HEK293 (cell line): ENCODE measurements at regions not wholly inside any gene's neighbourhood (a gene's known extent, or its start where the extent isn't known, plus 50 kb on each side); places are given as distances from the start of the nearest gene placed in this dataset.

ENCODE experiments used
- CTCF ChIA-PET: fragments of 350-600 bp; formaldehyde crosslinking; extraction: SDS; loops from one replicate; lab custom pipeline; 2021; ENCODE audit warnings: antibody characterized with exemption; lab: Yijun Ruan, JAX
- POLR2A ChIA-PET: fragments of 300-600 bp; formaldehyde crosslinking; extraction: SDS; loops from one replicate; lab custom pipeline; 2020; ENCODE audit warnings: antibody characterized with exemption, inconsistent platforms; lab: Yijun Ruan, JAX
- H3K27ac ChIP-seq: fragments of 200-500 bp; sonication (Bioruptor generic); 2 replicates; pipeline ENCODE4 v1.5.1; 2014; ENCODE audit warnings: low read depth, low read length, control low read depth, inconsistent platforms; ENCODE audit errors: extremely low read depth
- H3K36me3 ChIP-seq, 2 experiments: fragments of 200-500 bp in 1 of 2; sonication (Bioruptor generic) in 1 of 2; 1 replicate in 1 of 2; 2 replicates in 1 of 2; pipeline ENCODE4 v1.5.1; 2014 to 2017; ENCODE audit warnings: inconsistent platforms in 2 of 2, low read length in 2 of 2; ENCODE audit not compliant: control insufficient read depth in 2 of 2, insufficient read depth in 1 of 2
- H3K4me1 ChIP-seq: fragments of 200-500 bp; sonication (Bioruptor generic); 2 replicates; pipeline ENCODE4 v1.5.1; 2014; ENCODE audit warnings: mild to moderate bottlenecking, low read length, inconsistent platforms; ENCODE audit not compliant: control insufficient read depth, insufficient read depth
- H3K4me3 ChIP-seq: 2 replicates; pipeline ENCODE4 v1.5.1; 2011; ENCODE audit warnings: low read depth, mild to moderate bottlenecking, control low read depth, low read length, moderate library complexity
- H3K9me3 ChIP-seq: fragments of 200-500 bp; sonication (Bioruptor generic); 2 replicates; pipeline ENCODE4 v1.5.1; 2014; ENCODE audit warnings: low read depth, low read length, inconsistent platforms; ENCODE audit not compliant: control insufficient read depth, insufficient read depth
- BCL6B ChIP-seq: fragments of 450-650 bp; formaldehyde crosslinking; IDR thresholded peaks from 2 replicates; pipeline ENCODE4 v1.5.1; 2017; ENCODE audit warnings: missing biosample characterization, missing genetic modification characterization
- GLI2 ChIP-seq: fragments of 450-650 bp; formaldehyde crosslinking; IDR thresholded peaks from 2 replicates; pipeline ENCODE4; 2017; ENCODE audit warnings: missing biosample characterization, missing genetic modification characterization, low read depth, borderline replicate concordance
- HOXC10 ChIP-seq: sonication (generic); formaldehyde crosslinking; IDR thresholded peaks from 2 replicates; pipeline ENCODE4 v1.8.1; 2023; ENCODE audit warnings: mild to moderate bottlenecking, missing genetic modification reagents
- KLF10 ChIP-seq: fragments of 450-650 bp; IDR thresholded peaks from 2 replicates; pipeline ENCODE4 v1.5.1; 2018; ENCODE audit warnings: missing biosample characterization, mild to moderate bottlenecking, missing genetic modification characterization
- KLF9 ChIP-seq: fragments of 450-650 bp; formaldehyde crosslinking; IDR thresholded peaks from 2 replicates; pipeline ENCODE4 v1.5.1; 2016; ENCODE audit warnings: missing biosample characterization, missing genetic modification characterization, low read depth
- PRDM4 ChIP-seq: fragments of 450-650 bp; formaldehyde crosslinking; IDR thresholded peaks from 2 replicates; pipeline ENCODE4 v1.5.1; 2017; ENCODE audit warnings: missing biosample characterization, missing genetic modification characterization
- ZBTB1 ChIP-seq: fragments of 450-650 bp; formaldehyde crosslinking; IDR thresholded peaks from 2 replicates; pipeline ENCODE4 v1.5.1; 2016; ENCODE audit warnings: missing biosample characterization, missing genetic modification characterization
- ZBTB20 ChIP-seq: fragments of 450-650 bp; formaldehyde crosslinking; IDR thresholded peaks from 2 replicates; pipeline ENCODE4 v1.5.1; 2016; ENCODE audit warnings: missing biosample characterization, missing genetic modification characterization
- ZBTB8A ChIP-seq: fragments of 450-650 bp; formaldehyde crosslinking; IDR thresholded peaks from 2 replicates; pipeline ENCODE4 v1.5.1; 2016; ENCODE audit warnings: missing biosample characterization, missing genetic modification characterization
- ZNF184 ChIP-seq: fragments of 450-650 bp; IDR thresholded peaks from 2 replicates; pipeline ENCODE4 v1.5.1; 2018; ENCODE audit warnings: missing biosample characterization, mild to moderate bottlenecking, missing genetic modification characterization
- ZNF266 ChIP-seq: fragments of 450-650 bp; formaldehyde crosslinking; IDR thresholded peaks from 2 replicates; pipeline ENCODE4 v1.5.1; 2016; ENCODE audit warnings: missing biosample characterization, missing genetic modification characterization, low read depth
- ZNF274 ChIP-seq, 2 experiments: fragments of 200-500 bp in 1 of 2; fragments of 450-650 bp in 1 of 2; sonication (Bioruptor generic) in 1 of 2; formaldehyde crosslinking in 1 of 2; IDR thresholded peaks; 2 replicates each; pipeline versions ENCODE4 v1.5.1 to v1.6.1; 2014 to 2016; ENCODE audit warnings: borderline replicate concordance in 1 of 2, inconsistent platforms in 1 of 2, low read length in 1 of 2, missing biosample characterization in 1 of 2, missing genetic modification characterization in 1 of 2
- ZNF341 ChIP-seq: fragments of 450-650 bp; formaldehyde crosslinking; IDR thresholded peaks from 2 replicates; pipeline ENCODE4; 2016; ENCODE audit warnings: low read depth, missing biosample characterization, missing genetic modification characterization
- ZNF423 ChIP-seq: fragments of 450-650 bp; formaldehyde crosslinking; IDR thresholded peaks from 2 replicates; pipeline ENCODE4 v1.5.1; 2016; ENCODE audit warnings: missing biosample characterization, missing genetic modification characterization
- ZNF510 ChIP-seq: fragments of 450-650 bp; formaldehyde crosslinking; IDR thresholded peaks from 2 replicates; pipeline ENCODE4 v1.5.1; 2018; ENCODE audit warnings: mild to moderate bottlenecking, missing genetic modification characterization, missing biosample characterization; ENCODE audit not compliant: insufficient replicate concordance
- ZNF629 ChIP-seq: fragments of 450-650 bp; formaldehyde crosslinking; IDR thresholded peaks from 2 replicates; pipeline ENCODE4 v1.5.1; 2017; ENCODE audit warnings: missing biosample characterization, missing genetic modification characterization
- ZNF639 ChIP-seq: fragments of 450-650 bp; formaldehyde crosslinking; IDR thresholded peaks from 2 replicates; pipeline ENCODE4 v1.5.1; 2016; ENCODE audit warnings: missing biosample characterization, missing genetic modification characterization
- ZNF76 ChIP-seq: fragments of 450-650 bp; formaldehyde crosslinking; IDR thresholded peaks from 2 replicates; pipeline ENCODE4; 2016; ENCODE audit warnings: low read depth, missing biosample characterization, missing genetic modification characterization, borderline replicate concordance
- ZNF843 ChIP-seq: fragments of 450-650 bp; formaldehyde crosslinking; IDR thresholded peaks from 2 replicates; pipeline ENCODE4 v1.5.1; 2016; ENCODE audit warnings: missing biosample characterization, missing genetic modification characterization
- ZXDB ChIP-seq: fragments of 450-650 bp; formaldehyde crosslinking; IDR thresholded peaks from 2 replicates; pipeline ENCODE4 v1.5.1; 2016; ENCODE audit warnings: missing biosample characterization, missing genetic modification characterization
- TF ChIP-seq, protein P1 (sequence below): fragments of 450-650 bp; formaldehyde crosslinking; IDR thresholded peaks from 2 replicates; pipeline ENCODE4 v1.5.1; 2016; ENCODE audit warnings: missing biosample characterization, missing genetic modification characterization

DNA sequence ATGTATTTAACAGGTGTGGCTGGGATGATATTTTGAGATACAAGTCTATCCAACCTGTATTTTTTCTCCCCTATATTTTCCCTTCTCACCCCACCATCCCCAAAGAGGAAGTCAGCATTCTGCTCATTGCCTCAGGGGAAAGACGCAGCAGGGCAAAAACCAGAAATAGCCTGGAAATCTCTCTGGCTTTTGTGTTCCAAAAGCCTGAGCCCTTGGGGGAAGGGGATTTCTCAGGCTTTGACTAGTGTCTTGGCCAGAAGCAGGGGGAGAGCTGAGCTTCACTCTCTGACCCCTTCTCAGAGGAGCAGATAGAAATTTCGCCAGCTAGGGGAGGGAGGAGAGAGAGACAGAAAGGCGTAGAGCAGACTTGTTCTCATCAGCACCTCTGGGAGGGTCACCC is 244.7 kb downstream of the RRAGC start (continued):
- no peak for TF ChIP-seq ZNF629 (tag by site-specific recombination)
- TF ChIP-seq HOXC10 = no peak
- no peak for TF ChIP-seq ZNF274 (IDR thresholded peaks at IDR 0.05; ENCODE audit: low read length)
- no peak for TF ChIP-seq ZNF274 (tag by site-specific recombination; IDR thresholded peaks at IDR 0.05; ENCODE audit: borderline replicate concordance)
- TF ChIP-seq ZBTB1 (tag by site-specific recombination) = no peak

GRCh38 chr1:38613996-38614395 is 245.6 kb downstream of the RRAGC start:
- no peaks in the 10 kb centered on the region for H3K36me3 ChIP-seq
- H3K27ac ChIP-seq = no peak overlapping the region
- no peaks in the 10 kb centered on the region for H3K4me1 ChIP-seq
- CTCF ChIA-PET = interaction anchor here (1.3 kb wide), 1 partner anchor 19 kb away, joined by 4 read pairs; no protein-coding TSS in a partner anchor
- POLR2A ChIA-PET = no interaction called here
- no peak overlapping the region for H3K4me3 ChIP-seq
- no peak for TF ChIP-seq ZBTB8A (tag by site-specific recombination)
- TF ChIP-seq PRDM4 (tag by site-specific recombination) = no peak
- TF ChIP-seq ZNF510 (tag by site-specific recombination) = no peak
- TF ChIP-seq ZNF423 (tag by site-specific recombination) = no peak
- TF ChIP-seq, protein P1, sequence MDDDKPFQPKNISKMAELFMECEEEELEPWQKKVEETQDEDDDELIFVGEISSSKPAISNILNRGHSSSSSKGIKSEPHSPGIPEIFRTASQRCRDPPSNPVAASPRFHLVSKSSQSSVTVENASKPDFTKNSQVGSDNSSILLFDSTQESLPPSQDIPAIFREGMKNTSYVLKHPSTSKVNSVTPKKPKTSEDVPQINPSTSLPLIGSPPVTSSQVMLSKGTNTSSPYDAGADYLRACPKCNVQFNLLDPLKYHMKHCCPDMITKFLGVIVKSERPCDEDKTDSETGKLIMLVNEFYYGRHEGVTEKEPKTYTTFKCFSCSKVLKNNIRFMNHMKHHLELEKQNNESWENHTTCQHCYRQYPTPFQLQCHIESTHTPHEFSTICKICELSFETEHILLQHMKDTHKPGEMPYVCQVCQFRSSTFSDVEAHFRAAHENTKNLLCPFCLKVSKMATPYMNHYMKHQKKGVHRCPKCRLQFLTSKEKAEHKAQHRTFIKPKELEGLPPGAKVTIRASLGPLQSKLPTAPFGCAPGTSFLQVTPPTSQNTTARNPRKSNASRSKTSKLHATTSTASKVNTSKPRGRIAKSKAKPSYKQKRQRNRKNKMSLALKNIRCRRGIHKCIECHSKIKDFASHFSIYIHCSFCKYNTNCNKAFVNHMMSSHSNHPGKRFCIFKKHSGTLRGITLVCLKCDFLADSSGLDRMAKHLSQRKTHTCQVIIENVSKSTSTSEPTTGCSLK (tag by site-specific recombination) = no peak
- TF ChIP-seq ZBTB20 (tag by site-specific recombination) = no peak
- H3K9me3 ChIP-seq = no peaks in the 10 kb centered on the region

DNA sequence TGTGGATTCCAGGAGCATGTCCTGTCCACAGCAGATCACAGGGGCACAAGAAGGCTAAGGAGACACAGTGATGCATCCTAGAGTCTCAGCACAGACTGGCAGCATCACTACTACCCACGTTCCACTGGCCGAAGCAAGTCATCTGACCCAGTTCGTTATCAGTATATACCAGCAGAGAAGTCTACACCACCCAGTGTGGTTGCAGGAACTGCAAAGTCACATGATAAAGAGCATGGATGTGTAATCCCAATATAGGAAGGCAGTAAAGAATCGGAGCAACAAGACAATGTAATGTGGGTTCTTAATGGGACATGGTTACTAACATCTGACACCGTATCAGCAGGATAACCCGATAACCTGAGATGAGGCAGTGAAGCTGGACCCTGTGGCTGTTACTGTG is 246.6 kb downstream of the RRAGC start:
- no peaks in the 10 kb centered on the region for H3K4me1 ChIP-seq
- TF ChIP-seq KLF10 = no peak
- no peak for TF ChIP-seq ZNF341 (tag by site-specific recombination)
- no peak for TF ChIP-seq ZXDB (tag by site-specific recombination)
- TF ChIP-seq ZNF76 = no peak
- no peak for TF ChIP-seq BCL6B (tag by site-specific recombination)
- no peak for TF ChIP-seq ZNF184 (tag by site-specific recombination)
- TF ChIP-seq ZBTB20 (tag by site-specific recombination) = no peak
- TF ChIP-seq ZNF843 = no peak
- TF ChIP-seq KLF9 = no peak
- TF ChIP-seq GLI2 = no peak
- TF ChIP-seq ZNF266 (tag by site-specific recombination) = no peak
- no peak for TF ChIP-seq ZNF639 (tag by site-specific recombination)
- no peak overlapping the region for H3K4me3 ChIP-seq
- CTCF ChIA-PET = interaction anchor here (1.3 kb wide), 1 partner anchor 18 kb away, joined by 4 read pairs; no protein-coding TSS in a partner anchor
- no peaks in the 10 kb centered on the region for H3K9me3 ChIP-seq
- POLR2A ChIA-PET = no interaction called here
- no peaks in the 10 kb centered on the region for H3K36me3 ChIP-seq
- H3K27ac ChIP-seq = no peak overlapping the region
